Upper lobe of left lung (tissue), 4 donors: ENCODE measurements at regions not wholly inside any gene's neighbourhood (a gene's known extent, or its start where the extent isn't known, plus 50 kb on each side); places are given as distances from the start of the nearest gene placed in this dataset.

ENCODE experiments used
- POLR2A ChIP-seq, 4 donors: fragments of 450-650 bp; IDR thresholded peaks; one replicate each; pipeline ENCODE4 v1.5.1; 2016 to 2017; ENCODE audit warnings: antibody characterized with exemption in 4 of 4, mild to moderate bottlenecking in 2 of 4
- POLR2AphosphoS5 ChIP-seq, 2 donors: sonication (generic); formaldehyde crosslinking; IDR thresholded peaks; one replicate each; pipeline ENCODE4 v1.5.1; 2017; ENCODE audit warnings: antibody characterized with exemption in 2 of 2

DNA sequence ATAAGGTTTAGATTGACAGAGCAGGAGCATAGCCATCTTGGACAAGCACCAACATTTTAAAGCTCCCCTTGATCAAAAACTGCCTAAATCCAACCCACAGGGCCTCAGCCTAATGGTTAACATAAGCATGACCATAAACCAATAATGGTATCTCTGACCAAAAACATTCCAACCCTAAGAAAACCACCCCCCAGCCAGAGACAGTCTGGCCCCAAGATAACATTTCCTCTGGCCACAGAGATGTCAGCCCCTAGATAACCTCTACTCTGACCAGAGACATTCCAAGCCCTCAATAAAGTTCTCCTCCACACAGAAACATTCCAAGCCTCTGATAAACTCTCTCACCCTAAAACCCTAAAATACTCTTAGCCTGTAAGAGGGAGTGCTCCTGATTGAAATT, 164.4 kb downstream of the DDX3Y start:
- TF ChIP-seq POLR2AphosphoS5 (IDR thresholded peaks at IDR 0.05) (no peak), POLR2A (IDR thresholded peaks at IDR 0.05) (no peak)
